NCI-H2107 (cell line): ENCODE measurements at regions not wholly inside any gene's neighbourhood (a gene's known extent, or its start where the extent isn't known, plus 50 kb on each side); places are given as distances from the start of the nearest gene placed in this dataset.
"Not testable (repeated sequence)": the region's sequence is repeated elsewhere in the genome, so short reads cannot be mapped to it uniquely, and the experiment has no call there.

ENCODE experiments used
- DNase-seq: peaks from one replicate; lab custom pipeline; 2025; lab: John Stamatoyannopoulos, UW

DNA sequence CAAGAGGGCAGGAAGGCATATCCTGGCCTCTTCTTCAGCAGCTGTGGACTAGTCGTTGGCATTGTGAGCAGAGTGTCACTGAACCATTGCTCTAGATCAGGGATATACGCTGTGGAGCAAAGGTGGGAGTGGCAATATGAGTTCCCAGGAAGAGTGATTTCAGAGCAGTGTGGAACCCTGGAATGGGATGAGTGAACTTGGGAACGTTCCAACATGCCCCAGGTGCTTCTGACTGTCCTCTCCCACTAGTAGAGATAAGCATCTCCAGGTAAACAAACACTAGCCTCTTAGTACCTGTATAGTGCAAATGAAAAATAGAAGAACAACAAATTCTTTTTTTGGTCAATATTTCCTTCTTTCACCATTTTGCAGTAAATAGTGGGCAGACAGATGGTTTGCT, 123.6 kb upstream of the VEPH1 start:
- DNase-seq: no peak

DNA sequence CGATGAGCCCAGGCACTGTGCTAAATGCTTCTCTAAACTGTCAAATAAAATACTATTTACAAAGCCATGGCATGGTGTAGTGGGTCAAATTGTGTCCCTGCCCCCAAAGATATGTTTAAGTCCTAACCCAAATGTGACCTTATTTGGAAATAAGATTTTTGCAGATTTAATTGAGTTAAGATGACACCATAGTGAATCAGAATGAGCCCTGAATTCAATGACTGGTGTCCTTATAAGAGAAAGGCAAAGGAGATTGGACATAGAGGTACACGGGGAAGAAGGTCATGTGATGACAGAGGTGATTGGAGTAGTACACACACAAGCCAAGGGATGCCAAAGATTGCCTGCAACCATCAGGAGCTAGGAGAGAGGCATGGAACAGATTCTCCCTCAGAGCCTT, 121.6 kb upstream of the VEPH1 start:
- no peak for DNase-seq

DNA sequence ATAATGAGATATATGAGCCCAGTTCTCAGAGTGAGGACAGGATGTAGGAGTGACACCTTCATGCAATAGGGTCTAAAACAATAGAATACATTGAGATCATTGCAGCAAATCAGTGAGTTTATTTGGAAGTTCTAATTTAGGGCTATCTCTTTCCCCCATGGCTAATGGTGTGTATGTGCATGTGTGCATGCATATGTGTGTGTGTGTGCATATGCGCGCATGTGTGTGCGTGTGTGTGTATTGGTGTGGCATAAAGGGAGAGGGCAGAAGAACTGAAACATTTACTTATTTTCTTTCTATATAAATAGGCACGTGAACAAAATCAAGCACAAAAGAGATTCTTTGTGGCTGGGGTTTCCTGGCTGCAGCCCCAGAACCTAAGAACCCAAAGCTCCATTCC, 115.7 kb upstream of the VEPH1 start:
- DNase-seq: no peak

DNA sequence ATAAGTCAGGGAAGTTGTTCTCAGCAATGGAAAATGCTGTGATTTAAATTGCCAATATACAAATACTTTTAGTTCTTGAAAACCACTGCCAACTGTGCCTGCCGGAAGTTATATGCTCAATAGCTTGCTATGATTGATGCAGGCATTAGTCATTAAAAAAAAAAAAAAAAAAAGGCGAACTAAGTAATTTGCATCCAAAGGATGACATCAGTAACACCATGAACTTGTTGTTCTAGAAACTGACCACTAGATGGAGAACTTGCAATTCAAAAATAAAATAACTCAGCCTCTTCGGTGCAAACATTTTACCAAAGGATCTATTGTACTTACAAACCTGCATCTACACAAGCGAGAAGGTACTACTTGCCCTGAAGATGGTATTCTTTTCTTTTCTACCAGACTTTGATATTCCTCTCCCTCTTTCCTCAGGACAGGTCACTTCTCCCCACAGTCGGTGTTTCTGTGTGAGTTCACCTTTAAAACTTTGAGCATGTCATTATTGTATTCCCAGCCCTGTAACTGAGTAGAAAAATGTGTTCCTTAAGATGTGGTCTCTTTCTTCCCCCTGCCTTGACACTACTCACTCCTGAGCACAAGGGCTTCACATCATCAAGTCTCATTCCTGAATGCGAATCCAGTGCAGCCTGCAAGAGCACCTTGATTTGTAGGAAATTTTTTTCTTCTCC, 115.0 kb upstream of the VEPH1 start:
- peak; percentile 73 for DNase-seq

DNA sequence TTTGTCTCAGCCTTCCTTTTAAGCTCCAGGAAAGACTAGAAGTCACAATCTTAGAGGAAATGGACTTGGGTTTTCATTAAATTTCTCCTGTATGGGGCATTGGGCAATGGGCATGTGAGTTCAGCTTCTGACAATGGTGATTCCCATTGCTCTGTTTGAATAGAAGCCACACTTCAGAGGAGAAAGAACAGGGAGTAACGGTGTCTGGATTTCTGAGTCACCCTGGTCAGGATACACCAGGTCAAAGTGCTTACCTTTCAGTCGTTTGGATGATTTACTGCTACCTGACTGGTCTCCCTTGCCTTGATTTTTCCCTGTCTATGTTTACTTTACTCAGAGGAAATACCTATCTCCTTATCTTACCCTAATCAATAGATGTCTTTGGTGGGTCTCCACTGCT, 111.7 kb upstream of the VEPH1 start:
- no peak for DNase-seq

DNA sequence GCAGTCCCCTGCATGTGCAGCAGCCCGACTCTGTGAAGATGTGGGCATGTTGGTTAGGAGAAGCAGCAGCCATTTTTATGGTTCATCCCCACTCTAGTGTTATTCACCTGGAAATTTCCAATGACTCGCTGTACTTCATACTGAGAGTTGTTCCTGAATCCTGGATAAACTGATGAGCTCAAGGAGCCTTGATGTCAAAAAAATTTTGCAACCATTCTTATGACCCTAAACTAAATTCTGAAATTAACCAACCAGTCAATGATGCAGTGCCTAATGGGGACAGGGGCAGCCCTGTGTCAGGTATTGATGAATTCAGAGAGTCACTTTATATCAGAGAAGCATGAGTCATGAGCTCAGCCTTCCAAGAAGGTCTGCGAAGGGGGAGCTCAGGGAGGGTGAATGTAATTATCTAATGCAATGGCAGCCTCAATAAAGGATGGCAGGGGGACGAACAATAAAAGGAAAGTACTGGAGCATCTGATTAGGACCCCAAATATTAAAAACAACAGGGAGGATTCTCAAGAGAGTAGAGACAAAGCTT, 108.4 kb upstream of the VEPH1 start:
- DNase-seq: no peak

DNA sequence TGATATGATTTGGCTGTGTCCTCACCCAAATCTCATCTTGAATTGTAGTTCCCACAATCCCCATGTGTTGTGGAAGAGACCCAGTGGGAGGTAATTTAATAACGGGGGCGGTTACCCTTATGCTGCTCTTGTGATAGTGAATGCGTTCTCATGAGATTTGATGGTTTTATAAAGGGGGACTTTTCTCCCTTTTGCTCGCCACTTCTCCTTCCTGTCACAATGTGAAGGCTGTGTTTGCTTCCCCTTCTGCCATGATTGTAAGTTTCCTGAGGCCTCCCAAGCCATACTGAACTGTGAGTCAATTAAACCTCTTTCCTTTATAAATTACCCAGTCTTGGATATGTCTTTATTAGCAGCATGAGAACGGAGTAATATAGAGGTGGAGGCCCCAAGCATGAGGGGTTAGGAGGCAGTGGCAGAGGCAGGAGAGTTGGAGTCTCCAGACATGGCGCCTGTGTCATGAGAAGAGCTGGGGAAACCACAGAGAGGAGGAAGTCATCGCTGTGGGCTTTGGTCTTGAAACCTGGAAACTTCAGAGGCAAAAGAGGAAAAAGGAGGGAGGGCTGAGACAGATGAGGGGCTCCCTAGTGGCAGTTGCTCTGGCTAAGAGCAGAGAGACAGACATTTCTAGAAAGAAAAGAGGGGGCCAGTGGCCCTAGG, 107.8 kb upstream of the VEPH1 start:
- DNase-seq: no peak

DNA sequence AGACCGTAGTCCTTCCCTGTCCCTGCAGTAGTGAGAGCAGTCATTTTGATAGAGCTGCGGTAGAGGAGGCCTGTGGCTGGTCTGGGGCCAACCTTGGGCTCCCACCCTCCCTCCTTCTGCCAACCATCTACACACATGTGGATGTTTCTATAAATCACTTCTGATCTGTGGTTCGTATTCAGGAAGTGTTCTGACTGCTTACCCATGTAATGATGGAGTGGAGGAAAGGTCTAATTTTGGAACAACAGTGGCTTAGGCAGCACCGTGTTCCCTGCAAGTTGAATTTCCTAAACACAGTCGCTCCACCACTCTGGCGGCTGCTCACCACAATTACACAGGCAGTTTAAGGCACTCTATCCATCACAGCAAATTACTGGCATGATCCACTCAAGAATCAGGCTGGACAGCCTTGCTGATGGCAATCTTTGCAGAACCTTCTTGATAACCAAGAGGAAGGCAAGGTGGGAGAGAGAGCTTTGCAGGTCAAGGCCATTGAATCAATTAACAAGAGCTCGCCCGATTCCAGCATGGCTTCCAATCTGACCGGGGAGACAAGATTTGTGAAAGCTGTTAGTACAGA, 104.7 kb upstream of the VEPH1 start:
- no peak for DNase-seq

DNA sequence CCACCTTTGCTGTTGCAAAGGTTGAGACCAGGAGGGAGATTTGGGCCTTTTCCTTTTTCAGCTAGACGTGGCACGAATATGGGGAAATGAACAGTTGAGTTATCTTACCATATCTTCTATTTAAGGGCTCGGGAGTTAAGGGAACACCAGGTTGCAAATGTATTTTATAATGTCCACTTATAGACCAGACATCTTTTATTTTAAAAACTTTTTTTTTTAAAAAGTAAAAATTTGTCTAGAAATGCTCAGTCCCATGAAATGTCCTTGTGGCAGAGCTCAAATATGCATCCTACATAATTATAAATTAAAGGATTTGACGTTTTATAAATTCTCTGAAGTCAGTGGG, 103.6 kb upstream of the VEPH1 start:
- no peak for DNase-seq

DNA sequence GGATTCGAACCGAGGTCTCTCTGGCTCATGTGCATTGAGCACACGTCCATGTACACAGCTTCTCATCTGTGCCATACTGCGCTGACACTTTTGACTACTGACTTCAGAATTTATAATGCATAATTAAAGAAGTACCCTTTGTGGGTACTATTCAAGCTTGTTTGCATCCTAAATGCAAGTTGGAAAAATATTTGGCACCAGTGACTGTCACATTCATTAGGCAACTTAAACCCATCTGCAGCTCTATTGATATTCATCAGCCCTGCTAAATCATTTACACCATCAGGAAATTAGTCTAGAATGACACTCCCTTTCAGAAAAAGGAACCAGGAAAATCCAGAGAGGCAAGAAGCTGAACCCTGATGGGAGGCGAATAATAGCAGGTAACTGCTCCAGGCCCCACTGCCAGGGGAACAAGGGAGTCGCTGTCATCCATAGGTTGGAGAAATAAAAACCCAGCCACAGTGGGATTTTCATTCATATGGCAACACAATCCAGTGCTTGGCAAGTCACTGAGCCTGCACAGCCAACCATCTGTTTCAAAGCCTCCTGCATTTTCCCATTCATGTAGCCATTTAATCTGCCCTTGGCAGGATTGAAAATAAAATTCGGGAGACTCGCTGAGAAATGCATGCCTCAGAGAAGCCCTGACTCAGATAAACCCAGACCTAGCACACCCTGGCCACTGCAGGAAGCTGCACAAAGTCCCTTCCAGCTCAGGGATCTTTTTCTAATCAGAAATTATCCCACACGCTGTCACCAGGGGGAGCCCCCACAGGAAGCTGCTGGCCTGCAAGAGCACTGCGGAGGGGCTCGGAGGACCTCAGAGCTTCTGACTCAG, 103.0 kb upstream of the VEPH1 start:
- peak; percentile 23 for DNase-seq

DNA sequence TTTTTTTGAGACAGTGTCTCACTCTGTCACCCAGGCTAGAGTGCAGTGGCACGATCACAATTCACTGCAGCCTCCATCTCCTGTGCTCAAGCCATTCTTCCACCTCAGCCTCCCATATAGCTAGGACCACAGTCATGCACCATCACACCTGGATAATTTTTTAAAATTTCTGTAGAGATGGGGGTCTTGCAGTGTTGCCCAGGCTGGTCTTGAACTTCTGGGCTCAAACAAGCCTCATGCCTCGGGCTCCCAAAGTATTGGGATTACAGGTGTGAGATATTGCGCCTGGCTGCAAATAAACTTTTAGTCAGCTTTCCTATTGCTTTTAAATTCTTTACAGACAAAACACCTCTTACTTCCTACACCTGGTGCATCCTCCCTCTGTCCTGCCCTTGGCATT, 102.1 kb upstream of the VEPH1 start:
- DNase-seq: no peak

DNA sequence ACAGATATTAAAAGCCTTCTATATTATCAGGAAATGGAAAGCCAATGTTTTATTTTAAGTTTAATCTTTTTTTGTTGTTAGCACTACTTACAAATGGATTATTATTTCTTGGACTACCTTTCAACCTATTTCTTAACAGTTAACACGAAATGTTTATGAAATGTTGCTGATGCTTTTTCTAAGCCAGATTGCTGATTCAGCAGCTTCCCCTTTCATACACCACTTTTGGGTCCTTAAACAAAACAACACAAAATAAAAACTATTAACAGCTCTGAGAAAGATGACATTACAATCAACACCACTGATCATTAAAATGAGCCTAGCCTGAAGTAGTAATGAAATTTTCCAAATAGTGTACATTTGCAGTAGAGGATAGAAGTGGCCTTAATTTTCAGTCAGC, 99.2 kb upstream of the VEPH1 start:
- DNase-seq: no peak

DNA sequence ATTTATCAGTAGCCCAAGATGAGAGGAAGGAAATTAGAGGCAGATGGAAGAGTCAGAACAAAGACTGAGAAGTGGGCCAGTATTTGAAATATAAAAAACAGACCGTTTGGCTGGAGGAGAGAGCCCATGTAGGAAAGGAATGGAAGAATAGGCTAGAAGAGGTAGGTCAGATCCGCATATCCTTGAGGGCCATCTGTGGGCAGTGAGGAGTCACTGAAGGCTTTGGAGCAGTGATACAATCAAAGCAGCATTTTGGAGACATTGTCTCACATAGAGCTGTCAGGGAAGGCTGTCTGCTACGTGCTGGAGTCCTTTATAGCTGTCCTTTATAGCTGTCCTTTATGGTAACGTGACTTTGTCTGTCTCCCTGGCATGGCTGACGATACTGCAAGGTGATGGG, 92.0 kb upstream of the VEPH1 start:
- DNase-seq: no peak

DNA sequence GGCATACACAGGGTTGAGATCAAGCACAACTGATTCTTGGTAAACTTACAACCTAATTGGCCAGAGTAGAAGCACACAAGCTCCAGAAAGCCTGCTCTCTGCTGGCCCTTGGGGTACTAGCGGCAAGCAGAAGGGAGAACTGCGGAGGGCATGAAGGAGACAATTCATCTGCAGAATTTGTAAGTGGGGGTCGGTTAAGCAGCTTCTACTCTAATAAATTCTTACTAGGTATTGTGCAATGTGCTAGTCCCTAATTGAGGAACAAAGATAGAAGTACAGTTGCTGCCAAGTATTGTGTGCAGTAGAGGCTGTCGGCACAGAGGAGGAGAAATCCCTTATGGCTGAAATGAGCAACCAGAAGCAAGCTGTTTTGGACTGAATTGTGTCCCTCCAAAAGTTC, 91.2 kb upstream of the VEPH1 start:
- no peak for DNase-seq

DNA sequence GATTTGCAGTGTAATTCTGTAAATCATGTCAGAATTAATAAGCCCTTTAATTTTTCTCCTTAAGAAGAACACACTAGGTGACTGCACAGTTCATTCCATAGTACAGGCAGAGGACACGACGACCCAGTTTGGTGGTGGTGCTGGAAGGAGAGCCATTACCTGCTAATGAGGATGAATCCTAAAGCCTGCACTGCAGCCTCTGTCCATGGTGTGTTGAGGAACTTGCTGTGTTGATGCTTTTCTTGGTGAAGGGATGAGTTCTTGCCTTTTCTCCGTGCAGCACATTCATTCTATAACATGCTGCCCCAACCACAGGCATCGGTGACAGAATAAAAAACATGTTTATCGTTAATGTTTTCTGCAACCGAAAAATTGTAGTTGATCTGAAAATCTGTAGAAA, 89.6 kb upstream of the VEPH1 start:
- no peak for DNase-seq

DNA sequence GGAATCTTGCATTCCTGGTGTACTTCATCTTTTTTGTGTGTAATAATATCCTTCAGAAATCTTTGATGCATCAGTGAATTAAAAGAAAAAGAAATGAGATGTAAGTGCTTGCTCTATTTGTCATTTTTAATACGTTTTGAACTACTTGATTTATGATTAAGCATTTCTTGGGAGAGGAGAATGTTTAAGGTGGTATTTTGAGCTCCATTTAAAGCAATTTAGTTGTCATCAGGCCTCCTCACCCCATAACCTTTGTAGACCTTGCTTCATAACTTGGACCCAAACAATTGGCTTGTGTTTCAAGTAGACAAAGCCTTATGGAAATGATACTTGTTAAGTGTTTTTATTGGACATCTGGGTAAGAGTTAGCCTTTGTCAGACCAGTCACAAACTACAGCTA, 87.1 kb upstream of the VEPH1 start:
- no peak for DNase-seq

DNA sequence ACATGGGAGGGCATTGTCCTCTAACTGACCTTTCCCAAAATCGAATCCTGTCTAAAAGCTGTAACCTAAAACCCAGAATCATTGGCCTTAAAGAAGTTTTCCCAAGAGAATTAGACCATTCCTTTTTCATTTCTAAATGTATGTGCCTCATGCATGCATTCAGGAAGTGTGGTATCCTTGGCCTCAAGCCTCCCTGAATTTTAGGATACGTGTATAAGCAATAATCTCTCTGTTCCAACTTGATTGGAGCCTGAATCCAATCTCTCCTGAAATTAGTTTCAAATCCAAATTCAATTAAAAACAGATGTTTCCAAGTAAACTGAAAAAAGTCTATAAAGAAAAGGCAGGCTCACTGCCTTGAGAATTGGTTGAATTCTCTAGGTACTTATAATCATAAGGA, 86.0 kb upstream of the VEPH1 start:
- no peak for DNase-seq

DNA sequence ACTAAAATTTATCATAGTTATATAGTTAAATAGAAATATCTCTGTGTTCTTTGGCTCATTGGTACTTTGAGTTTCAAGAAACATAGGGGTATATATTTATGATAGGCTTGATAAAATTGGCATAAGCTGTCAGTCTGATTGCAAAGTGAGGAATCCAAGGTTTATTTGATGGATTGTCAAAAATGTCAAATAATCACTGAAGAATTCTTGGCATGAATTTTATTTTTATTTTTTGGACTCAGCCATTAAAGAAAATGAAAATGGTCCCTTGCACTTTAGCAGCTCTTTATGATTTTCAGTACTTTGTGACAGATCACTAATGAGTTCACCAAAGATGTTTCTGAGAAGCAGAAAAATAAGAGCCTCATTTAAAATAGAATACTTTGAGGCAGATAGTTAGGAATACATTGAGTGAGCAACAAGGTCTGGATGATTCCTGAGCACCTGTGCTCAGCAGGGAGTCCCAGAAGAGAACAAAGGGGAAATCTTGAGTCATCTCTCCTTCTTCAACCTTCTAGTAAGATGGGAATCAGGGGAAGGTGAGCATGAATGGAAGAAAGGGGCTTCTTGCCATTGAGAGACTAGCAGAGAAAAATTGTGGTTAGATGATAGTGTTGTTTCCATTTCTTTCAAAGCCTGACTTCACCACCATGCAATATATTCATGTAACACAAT, 85.3 kb upstream of the VEPH1 start:
- no peak for DNase-seq

DNA sequence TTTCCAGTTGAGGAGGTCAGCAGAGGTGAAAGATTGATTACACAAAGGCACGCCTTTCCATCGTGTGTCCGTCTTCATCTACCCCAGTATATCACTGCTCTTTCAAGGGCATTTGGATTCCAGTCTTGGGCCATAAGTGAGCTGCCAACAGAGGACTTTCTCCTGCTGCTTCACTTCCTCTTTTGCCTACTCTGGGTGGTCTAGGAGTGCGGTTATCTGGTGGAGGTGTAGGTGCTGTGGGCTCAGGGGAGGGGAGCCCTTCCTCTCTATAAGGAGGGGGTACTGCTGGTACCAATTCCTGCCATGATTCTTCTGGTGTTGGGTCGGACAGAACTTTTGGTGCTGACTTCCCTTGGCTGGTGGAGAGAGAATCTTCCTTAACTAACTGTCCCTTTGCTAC, 83.1 kb upstream of the VEPH1 start:
- no peak for DNase-seq

DNA sequence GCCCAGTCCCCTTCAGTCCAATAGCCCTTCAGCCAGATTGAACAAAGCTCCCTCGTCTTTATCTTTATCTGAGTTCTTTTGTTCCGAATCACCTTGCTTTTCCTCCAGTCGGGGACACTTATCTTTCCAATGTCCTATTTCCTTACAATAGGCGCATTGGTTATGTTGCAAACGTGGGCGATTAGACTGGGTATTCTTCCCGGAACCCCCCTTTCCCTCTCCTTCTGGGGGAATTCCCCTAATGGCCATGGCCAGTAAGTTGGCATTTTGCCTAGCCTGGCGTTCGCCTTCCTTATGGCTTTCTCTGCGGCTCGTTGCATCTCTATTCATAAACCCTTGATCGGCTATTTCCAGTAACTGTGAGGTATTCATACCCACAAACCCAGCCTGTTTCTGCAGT, 82.2 kb upstream of the VEPH1 start:
- no peak for DNase-seq

DNA sequence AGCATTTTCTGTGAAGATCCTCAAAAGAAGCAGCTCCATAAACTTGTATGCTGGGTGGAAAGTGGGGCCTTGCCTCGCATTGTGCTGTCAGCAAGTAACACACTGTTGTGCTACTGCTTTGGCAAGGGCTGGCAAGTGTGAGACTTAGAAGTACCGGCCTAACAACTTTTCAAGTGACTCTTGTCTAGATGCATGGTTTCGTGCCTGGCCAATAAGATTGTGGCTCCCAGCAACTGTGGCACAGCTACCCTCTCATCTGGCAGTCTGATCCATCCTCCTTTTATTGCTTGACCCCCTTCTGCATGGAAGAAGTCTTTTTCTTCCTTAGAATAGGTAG, 79.4 kb upstream of the VEPH1 start:
- DNase-seq: no peak

DNA sequence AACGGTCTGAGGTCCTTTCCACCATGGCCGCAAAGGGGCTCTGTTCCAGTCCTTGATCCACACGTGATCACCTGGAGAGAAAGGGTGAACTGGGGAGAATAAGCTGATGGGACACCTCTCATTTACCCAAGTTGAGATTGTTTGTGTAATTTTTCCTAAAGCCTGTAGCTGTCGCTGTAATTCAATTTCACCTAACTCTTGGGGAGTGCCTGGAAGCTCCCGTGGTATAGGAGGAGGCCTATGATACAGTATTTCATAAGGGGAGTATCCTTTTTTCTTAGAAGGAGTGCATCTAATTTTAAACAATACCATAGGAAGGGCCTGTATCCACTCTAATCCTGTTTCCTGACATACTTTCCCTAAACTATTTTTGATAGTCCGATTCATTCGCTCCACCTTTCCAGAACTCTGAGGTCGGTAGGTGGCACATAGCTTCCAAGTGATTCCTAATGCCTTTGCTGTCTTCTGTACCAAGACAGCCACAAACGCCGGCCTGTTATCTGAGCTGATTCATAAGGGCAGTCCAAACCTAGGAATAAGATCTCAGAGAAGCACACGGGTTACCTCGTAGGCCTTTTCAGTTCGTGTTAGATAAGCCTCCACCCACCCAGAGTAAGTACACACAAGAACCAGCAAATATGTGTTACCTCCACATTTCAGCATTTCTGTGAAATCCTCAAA, 78.9 kb upstream of the VEPH1 start:
- not testable (repeated sequence) for DNase-seq
